NCI-H1092 (cell line): ENCODE measurements at regions not wholly inside any gene's neighbourhood (a gene's known extent, or its start where the extent isn't known, plus 50 kb on each side); places are given as distances from the start of the nearest gene placed in this dataset.
"Not testable (repeated sequence)": the region's sequence is repeated elsewhere in the genome, so short reads cannot be mapped to it uniquely, and the experiment has no call there.

Experiments used
- DNase-seq: peaks from one replicate; lab custom pipeline; 2025; lab: John Stamatoyannopoulos, UW

DNA sequence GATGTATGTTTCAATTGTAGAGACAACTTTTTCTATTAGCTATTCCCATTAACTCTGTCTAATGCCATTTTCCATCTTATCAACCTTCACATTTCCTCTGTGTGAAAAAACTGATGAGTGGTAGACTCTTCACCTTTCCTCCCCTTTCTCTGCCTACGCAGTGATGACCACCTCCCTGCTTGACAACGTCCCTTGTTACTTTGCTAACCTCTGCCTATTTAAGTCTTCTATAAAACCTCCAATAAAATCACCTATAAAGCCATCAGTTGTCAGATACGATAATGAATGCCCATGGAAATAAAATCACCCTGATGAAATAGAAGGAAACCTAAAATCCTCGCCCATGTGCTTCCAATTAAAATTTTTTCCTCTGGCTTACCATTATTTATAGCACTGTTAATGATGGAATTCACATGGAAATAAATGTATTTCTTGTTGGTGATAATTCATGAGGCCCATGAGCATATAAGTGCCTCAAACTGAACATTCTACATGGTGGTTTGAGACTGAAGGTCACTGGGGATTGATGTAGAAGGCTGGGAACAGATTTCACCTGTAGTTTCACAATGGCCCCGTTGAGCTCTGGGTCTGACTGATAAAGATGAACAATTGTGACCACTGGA is 1454.0 kb upstream of the SEL1L start:
- no peak for DNase-seq

DNA sequence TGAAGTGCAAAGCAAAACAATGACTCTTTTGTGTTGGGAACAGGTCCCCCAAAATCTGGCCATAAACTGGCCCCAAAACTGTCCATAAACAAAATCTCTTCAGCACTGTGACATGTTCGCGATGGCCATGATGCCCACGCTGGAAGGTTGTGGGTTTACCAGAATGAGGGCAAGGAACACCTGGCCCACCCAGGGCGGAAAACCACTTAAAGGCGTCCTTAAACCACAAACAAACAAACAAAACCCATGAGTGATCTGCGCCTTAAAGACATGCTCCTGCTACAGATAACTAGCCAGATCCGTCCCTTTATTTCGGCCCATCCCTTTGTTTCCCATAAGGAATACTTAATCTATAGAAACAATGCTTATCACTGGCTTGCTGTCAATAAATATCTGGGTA is 1460.9 kb upstream of the SEL1L start:
- DNase-seq: not testable (repeated sequence)

DNA sequence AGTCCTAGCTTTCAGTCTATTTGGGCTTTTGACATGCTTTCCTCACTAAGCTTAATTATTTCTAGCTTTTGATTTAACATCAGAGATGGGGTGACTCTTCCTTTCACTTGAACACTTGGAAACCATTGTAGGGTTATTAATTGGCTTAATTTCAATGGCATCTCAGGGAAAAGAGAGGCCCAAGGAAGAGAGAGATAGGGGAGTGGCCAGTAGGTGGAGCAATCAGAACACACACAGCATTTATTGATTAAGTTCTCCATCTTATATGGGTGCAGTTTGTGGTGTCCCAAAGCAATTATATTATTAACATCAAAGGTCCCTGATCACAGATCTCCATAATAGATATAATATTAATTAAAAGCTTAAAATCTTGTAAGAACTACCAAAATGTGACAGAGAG is 1466.1 kb upstream of the SEL1L start:
- DNase-seq: no peak

DNA sequence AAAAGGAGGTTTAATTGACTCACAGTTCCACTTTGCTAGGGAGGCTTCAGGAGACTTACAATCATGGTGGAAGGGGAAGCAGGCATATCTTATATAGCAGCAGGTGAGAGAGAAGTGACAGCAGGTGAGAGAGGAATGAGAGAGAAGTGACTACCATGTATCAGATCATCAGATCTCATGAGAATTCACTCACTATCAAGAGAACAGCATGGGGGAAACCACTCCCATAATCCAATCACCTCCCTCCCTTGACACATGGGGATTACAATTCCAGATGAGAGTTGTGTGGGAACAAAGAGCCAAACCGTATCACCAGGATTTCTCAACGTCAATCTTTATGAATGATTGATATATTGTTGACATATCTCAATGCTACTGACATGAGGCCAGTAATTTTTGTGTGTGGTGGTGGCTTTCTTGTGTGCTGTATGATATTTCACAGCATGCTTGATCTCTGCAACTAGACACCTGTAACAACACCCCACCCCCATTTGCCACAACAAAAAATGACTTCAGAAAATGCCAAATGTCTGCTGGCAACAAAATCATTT is 1470.9 kb upstream of the SEL1L start:
- DNase-seq: no peak

DNA sequence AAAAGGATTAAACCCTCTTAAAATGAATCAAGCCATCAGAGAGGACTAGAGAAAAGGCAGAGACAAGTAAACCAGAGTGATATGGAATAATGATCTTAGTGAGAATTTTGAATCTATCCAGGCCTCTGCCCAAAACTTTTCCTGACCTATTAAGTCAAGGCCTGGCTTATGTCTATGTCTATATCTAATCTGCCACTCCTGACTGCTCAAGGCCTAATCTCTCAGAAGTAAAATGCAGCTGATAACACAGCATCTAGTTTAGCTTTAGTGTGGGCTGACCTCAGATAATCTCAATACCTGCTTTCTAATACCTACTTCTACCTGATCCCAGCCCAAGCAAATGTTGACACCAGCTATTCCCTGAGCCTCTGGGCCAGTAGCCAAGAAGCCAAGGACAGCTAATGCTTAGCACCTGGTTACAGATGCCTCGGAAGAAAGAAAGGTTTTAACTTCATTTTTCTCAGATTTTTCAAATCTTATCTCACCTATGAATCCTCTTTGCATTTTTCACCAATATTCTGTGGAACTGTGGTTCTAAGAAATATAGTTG is 1472.5 kb upstream of the SEL1L start:
- DNase-seq: no peak

DNA sequence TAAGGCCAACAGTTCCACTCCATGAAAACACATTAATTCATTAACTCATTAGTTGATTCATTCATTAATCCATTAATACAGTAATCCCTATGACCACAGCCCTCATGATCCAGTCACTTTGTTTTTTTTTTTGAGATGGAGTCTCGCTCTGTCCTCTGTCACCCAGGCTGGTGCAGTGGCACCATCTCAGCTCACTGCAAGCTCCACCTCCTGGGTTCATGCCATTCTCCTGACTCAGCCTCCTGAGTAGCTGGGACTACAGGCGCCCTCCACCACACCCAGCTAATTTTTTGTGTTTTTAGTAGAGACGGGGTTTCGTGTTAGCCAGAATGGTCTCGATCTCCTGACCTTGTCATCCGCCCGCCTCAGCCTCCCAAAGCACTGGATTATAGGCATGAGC is 1473.4 kb upstream of the SEL1L start:
- not testable (repeated sequence) for DNase-seq

DNA sequence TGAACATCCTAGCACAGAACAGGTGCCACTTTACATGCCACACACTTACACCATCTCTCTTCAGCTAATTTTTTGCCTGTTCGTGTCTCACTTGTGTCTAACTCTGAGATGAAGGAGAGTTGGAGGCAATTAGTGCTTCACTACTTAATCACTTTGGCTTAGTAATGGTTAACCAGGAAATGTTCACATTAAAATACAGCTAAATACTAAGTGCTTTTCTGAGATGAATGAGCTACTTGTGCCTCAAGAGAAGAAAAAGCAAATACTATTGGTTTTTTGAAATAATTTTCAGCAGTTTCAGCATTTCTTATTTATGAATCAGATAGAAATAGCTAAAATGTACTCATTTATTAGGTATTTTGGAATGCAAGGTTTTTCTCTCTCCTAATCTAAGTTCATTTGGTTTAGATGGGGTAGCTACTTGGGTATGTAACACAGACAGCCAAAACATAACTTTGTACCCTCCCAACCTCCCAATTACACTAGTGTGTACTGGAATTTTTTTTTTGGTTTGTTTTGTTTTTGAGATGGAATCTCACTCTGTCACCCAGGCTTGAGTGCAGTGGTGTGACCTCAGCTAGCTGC is 1474.1 kb upstream of the SEL1L start:
- DNase-seq: no peak

DNA sequence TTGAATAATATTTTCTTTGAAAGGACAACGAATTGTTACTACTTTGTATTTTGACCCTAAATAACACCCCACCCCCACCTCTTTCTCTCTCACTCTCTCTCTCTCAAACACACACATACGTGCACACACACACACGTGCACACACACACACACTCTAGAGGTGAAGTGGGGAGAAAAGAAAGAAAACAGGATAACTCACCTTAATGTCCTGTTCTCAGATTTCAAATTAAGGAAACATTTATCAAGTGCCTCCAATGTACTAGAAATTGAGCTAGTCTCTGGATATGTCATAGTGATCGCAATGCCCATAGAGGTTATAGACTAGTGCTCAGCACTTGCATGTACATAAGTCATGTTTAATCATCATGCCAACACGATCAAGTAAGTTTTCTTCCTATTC is 1483.6 kb upstream of the SEL1L start:
- no peak for DNase-seq

DNA sequence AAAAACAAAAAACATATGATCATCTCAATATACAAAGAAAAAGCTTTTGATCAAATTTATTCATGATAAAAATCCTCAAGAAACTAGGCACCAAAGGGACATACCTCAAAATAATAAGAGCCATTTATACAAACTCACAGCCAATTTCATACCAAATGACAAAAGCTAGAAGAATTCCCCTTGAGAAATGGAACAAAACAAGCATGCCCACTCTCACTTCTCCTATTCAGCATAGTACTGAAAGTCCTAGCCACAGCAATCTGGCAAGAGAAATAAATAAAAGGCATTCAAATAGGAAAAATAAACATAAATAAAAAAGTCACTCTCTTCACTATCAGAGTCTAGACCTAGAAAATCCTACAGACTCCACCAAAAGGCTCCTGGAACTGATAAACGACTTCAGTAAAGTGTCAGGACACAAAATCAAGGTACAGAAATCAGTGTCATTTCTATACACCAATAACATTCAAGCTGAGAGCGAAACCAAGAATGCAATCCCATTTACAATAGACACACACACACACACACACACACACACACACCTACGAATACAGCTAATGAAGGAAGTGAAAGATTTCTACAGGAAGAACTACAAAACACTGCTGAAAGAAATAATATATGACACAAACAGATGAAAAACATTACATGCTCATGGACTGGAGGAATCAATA is 1486.2 kb upstream of the SEL1L start:
- no peak for DNase-seq

DNA sequence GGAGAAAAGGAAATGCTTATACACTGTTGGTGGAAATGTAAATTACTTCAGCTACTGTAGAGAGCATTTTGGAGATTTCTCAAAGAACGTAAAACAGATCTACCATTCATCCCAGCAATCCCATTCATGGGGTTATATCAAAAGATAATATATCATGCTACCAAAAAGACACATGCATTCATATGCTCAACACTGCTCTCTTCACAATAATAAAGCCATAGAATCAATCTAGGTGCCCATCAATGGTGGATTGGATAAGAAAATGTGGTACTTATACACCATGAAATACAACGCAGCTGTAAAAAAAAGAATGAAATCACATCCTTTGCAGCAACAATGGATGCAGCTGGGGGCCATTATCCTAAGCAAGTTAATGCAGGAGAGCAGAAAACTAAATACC is 1487.7 kb upstream of the SEL1L start:
- no peak for DNase-seq

DNA sequence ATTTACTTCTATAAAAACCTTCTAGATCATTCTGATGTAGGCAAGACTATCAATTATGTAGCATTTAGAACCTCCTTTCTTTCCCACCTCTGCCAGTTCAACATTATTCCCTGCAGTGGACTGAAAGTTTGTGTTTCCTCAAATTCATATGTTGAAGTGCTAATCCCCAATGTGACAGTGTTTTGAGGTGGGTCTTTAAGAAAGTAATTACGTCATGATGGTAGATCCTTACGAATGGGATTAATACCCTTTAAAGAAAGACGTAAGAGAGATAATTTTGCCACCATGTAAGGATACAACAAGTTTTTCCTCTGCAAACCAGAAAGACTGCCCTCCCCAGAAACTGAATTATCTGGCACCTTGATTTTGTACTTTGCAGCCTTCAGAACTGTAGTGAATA is 1489.7 kb upstream of the SEL1L start:
- DNase-seq: no peak

DNA sequence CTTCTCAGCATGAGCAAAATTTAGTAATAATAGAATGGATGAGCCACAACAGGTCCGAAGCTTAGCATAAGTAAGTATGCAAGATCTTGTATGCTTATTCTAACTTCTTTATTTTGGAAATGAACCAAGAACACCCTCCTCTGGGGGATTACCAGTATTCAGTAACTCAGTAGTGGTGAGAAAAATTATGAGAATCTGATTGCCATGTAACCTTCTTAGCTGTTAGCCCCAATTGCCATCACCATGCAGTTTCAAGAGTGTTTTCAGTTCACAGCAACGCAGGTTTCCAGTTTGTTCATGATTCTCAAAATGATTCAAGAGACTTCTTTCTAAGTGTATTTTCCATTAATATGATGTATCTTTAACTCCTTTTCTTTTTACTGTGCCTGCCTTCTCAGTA is 1507.6 kb upstream of the SEL1L start:
- no peak for DNase-seq

DNA sequence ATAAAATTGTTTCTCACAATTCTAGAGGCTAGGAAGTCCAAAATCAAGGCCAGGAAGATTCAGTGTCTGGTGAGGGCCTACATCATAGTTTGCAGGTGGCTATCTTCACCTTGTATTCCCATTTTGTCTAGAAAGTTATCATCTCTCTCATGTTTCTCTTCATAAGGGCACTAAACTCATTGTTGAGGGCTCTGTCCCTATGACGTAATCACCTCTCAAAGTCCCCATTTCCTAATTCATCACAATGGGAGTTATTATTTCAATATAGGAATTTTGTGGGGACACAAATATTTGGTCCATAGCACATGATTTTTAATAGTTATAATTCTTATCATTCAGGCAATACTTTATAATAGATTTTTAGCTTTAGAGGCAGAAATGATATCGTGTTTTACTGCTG is 1509.2 kb upstream of the SEL1L start:
- no peak for DNase-seq

DNA sequence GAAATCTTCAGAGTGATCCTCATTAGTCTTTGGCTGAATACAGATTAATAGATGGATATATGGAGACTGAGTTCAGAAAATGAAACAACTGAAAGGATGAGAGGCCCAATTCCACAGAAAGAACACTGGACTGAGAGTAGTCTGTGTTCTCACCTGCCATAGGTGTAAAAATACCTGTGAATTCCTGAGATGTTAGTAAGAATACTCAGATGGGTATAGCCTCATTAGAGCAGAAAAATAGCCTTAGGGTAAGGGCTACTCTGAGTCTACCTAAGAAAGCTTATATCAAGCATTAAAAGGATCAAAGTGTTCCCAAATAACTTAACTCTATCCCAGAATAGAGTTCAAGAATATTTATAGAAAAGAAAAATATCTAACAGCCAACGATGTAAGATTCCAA is 1510.3 kb upstream of the SEL1L start:
- DNase-seq: no peak

DNA sequence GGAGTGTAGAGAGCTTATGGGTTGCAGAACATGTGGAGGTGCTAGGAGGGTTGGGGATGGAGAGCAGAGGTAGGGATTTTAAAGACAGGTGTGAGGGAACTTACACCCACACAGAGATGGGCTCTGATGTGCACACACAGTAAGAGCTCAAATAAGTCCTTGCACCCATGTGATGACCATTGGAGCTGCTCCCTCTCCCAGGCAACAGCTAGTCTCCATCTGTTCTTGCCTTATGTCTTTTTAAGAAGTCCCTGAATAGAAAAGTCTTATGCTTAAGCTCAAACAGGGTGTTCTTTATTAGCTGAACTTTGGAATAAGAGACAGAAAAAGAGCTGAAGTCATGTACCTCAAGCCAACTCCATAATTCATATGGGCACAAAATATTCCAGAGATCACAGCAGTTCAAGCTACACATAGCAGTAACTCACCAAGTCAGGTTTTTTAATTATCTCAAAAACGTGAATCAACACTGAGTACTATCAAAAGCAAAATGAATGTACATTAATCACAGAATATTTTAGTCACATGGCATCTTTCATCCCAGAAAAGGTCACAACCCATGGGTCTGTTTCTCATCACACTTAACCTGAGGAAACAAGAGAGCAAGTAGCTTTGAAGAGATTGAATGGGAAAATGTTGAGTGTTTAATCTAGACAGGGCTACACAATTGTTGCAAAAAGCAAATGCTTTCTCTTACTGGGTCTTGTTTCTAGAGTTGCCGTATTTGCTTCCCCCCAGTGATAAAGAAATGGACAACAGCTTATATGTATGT is 1513.6 kb upstream of the SEL1L start:
- no peak for DNase-seq

DNA sequence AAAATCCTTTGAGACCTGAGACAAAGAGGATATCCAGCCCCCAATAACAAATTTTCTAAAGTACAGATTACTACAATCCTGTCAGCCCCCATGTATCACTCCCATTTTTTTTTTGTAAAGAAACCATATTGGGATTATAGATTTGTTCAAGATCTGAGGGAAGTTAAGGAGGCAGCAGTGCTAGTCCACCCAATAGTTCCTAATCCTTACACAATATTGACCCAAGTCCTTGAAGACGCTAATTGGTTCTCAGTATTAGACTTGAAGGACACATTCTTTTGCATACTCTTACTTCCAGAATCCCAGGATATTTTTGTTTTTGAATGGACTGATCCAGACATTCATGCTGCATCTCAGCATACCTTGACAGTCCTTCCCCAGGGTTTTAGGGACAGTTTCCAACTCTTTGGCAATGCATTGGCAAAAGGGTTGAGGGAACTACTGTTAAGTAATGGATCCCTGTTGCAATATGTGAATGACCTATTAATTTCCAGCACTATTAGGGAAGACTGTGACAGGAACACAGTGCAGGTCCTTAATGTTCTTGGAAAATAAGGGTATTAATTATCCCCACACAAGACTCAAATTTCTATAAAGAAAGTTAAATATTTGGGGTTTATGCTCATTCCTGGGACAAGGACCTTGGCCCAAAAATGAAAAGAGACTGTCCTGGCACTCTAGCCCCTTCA is 1519.5 kb upstream of the SEL1L start:
- DNase-seq: no peak

DNA sequence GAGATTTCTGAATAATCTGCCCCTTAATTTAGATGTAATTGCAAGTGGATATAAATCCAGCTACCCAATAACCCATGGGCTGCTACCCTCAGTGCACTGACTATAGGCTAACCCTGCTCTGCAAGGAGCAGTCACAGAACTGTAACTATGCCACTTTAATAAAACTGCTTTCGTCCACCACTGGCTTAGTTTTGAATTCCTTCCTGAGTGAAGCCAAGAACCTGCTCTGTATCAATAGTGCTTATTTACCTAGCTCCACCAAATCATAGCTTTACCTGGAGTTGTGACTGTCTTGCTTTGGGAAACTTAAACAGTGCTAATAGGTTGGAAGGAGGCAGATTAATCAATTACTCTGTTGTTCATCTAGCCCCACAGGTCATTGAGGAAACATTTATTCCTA is 1524.4 kb upstream of the SEL1L start:
- no peak for DNase-seq

DNA sequence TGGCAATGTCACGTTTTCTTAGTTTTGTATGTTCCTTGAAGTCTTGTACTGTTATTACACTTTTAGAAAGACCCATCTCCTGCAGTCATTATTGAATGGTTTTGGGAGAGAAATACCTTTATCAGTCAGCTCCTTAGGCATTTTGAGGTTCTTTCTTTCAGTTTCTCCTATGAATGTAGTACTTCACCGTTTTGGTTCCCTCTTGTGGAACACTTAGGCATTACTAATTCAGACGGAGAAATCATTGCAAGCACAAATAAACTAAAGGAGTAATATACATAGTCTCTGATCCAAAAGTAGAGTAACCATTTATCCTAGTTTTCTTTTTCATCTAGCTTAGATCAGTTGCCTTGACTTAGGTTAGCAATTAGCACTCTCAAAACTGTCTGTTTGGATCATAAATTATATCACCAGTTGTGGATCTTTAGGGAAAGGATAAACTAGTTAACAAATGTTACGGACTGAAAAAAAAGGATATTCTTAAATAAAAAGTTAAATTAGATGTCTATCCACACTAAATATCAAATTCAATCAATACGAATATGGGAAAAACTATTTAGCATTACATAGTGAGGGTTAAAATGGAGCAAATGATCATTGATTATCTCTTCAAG is 1538.3 kb upstream of the SEL1L start:
- no peak for DNase-seq

DNA sequence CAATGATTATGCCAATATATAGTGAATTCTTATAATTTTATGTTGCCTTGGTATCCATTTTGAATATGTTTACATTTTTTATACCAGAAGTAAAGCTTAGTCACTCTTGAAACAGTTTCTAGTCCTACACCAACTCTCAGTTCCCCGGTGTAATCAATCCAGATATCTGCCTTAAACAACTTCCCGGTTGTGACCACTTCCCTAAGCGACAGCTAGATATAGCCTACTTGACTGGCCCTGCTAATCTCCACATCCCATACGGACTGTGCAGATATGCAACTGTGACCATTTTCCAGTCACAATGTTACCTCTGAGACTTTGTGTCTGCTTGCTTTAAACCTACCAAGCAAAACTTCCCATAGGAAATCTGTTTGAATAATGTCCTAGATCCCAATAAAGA is 1551.5 kb upstream of the SEL1L start:
- DNase-seq: no peak

DNA sequence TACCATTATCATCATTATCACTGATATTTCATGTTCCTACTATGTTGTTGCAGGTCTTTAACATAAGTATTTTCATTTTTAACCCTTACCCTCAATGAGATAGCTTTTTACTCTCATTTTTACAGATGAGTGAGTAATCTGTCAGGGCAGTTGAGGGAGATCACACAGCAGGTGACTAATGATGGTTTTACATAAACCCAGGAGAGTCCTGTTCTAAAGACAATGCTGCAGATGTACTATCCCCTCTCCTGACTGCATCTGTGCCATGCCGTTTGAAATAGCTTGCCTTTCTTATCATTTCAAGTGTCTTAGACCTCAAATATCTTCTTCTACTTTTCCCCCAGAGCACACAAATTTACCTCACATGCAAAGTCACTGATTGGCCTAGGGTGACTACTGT is 1552.1 kb upstream of the SEL1L start:
- no peak for DNase-seq
